Neural cell (in vitro differentiated cells): ENCODE measurements at regions not wholly inside any gene's neighbourhood (a gene's known extent, or its start where the extent isn't known, plus 50 kb on each side); places are given as distances from the start of the nearest gene placed in this dataset.

ENCODE experiments used
- H2AFZ ChIP-seq: fragments of 200-600, 300-800 bp; sonication (generic), shearing (Covaris generic); 2 replicates; pipeline ENCODE4 v1.6.0; 2014; ENCODE audit warnings: low read depth, mild to moderate bottlenecking, antibody characterized with exemption, low read length, moderate library complexity
- H3F3A ChIP-seq: fragments of 200-600 bp; shearing (Covaris generic); 2 replicates; pipeline ENCODE4 v1.6.1; 2016; ENCODE audit warnings: mild to moderate bottlenecking, moderate library complexity, mixed read lengths, antibody characterized with exemption, low read length; ENCODE audit not compliant: insufficient read depth, poor library complexity, severe bottlenecking
- H3K27ac ChIP-seq: fragments of 200-600, 300-800 bp; sonication (generic), shearing (Covaris generic); 2 replicates; pipeline ENCODE4 v1.5.1; 2014; ENCODE audit warnings: mild to moderate bottlenecking, low read length, moderate library complexity
- H3K27me3 ChIP-seq: fragments of 300-800, 200-600 bp; sonication (generic), shearing (Covaris generic); 2 replicates; pipeline ENCODE4 v1.6.0; 2014; ENCODE audit warnings: mild to moderate bottlenecking, low read depth, low read length, moderate library complexity; ENCODE audit not compliant: insufficient read depth
- H3K36me3 ChIP-seq: fragments of 300-800, 200-600 bp; sonication (generic), shearing (Covaris generic); 2 replicates; pipeline ENCODE4 v1.5.1; 2014; ENCODE audit warnings: mild to moderate bottlenecking, antibody characterized with exemption, low read length, moderate library complexity; ENCODE audit not compliant: insufficient read depth
- H3K4me2 ChIP-seq: fragments of 300-800, 200-600 bp; sonication (generic), shearing (Covaris generic); 2 replicates; pipeline ENCODE4 v1.6.0; 2014; ENCODE audit warnings: mild to moderate bottlenecking, low read length
- H3K4me3 ChIP-seq: fragments of 300-800, 200-600 bp; sonication (generic), shearing (Covaris generic); 2 replicates; pipeline ENCODE4 v1.5.1; 2014; ENCODE audit warnings: mild to moderate bottlenecking, low read length, moderate library complexity
- H3K79me2 ChIP-seq: fragments of 200-600 bp; shearing (Covaris generic); replicated peaks from 2 replicates; pipeline ENCODE4 v1.6.0; 2014; ENCODE audit warnings: mild to moderate bottlenecking, low read length, moderate library complexity; ENCODE audit not compliant: insufficient read depth
- H3K9ac ChIP-seq: fragments of 300-800, 200-600 bp; sonication (generic), shearing (Covaris generic); 2 replicates; pipeline ENCODE4 v1.6.1; 2016; ENCODE audit warnings: mild to moderate bottlenecking, low read length, mixed read lengths
- H3K9me2 ChIP-seq: fragments of 200-600 bp; shearing (Covaris generic); 2 replicates; pipeline ENCODE4 v1.6.1; 2016; ENCODE audit warnings: mild to moderate bottlenecking, low read length, mixed read lengths; ENCODE audit not compliant: insufficient read depth
- H3K9me3 ChIP-seq: fragments of 200-600, 300-800 bp; sonication (generic), shearing (Covaris generic); 2 replicates; pipeline ENCODE4 v1.6.1; 2016; ENCODE audit warnings: mild to moderate bottlenecking, mixed run types, low read length, moderate library complexity, mixed read lengths
- H4K20me1 ChIP-seq: fragments of 200-600 bp; shearing (Covaris generic); 2 replicates; pipeline ENCODE4 v1.6.1; 2016; ENCODE audit warnings: mild to moderate bottlenecking, mixed run types; ENCODE audit not compliant: insufficient read depth
- CTCF ChIP-seq: fragments of 450-650 bp; IDR thresholded peaks from 2 replicates; pipeline ENCODE4 v1.5.1; 2014; ENCODE audit warnings: antibody characterized with exemption, mild to moderate bottlenecking, moderate library complexity; ENCODE audit not compliant: poor library complexity, severe bottlenecking
- EP300 ChIP-seq: fragments of 450-650 bp; conservative IDR thresholded peaks from 2 replicates; pipeline ENCODE4 v1.6.1; 2014; ENCODE audit warnings: antibody characterized with exemption, mild to moderate bottlenecking, moderate library complexity; ENCODE audit not compliant: poor library complexity, severe bottlenecking
- EZH2 ChIP-seq: fragments of 200-600, 300-800 bp; shearing (Covaris generic), sonication (generic); IDR thresholded peaks from 2 replicates; pipeline ENCODE4 v1.6.1; 2014; ENCODE audit warnings: antibody characterized with exemption, low read length, borderline replicate concordance, mild to moderate bottlenecking; ENCODE audit not compliant: insufficient read depth, poor library complexity, severe bottlenecking
- MXI1 ChIP-seq: fragments of 450-650 bp; conservative IDR thresholded peaks from 2 replicates; pipeline ENCODE4 v1.6.1; 2014; ENCODE audit warnings: antibody characterized with exemption, mild to moderate bottlenecking; ENCODE audit not compliant: poor library complexity, severe bottlenecking
- POLR2AphosphoS5 ChIP-seq: IDR thresholded peaks from 2 replicates; pipeline ENCODE4 v1.6.1; 2012
- RAD21 ChIP-seq: fragments of 450-650 bp; conservative IDR thresholded peaks from 2 replicates; pipeline ENCODE4 v1.6.1; 2014; ENCODE audit warnings: antibody characterized with exemption, mild to moderate bottlenecking, moderate library complexity
- REST ChIP-seq: IDR thresholded peaks from 2 replicates; pipeline ENCODE4 v1.6.1; 2012; ENCODE audit warnings: borderline replicate concordance
- SMC3 ChIP-seq: fragments of 450-650 bp; conservative IDR thresholded peaks from 2 replicates; pipeline ENCODE4 v1.6.1; 2014; ENCODE audit warnings: antibody characterized with exemption, mild to moderate bottlenecking, moderate library complexity; ENCODE audit not compliant: poor library complexity
- TAF1 ChIP-seq: IDR thresholded peaks from 2 replicates; pipeline ENCODE4 v1.6.1; 2012; ENCODE audit warnings: low read depth

GRCh38 chr5:128631771-128632170 lies 93.7 kb upstream of the FBN2 start:
- Histone ChIP-seq H3K27me3 (no peaks in the 10 kb centered on the region), H3K27ac (no peak overlapping the region), H3K79me2 (no peaks in the 10 kb centered on the region), H3K9me3 (no peaks in the 10 kb centered on the region), H3F3A (no peaks in the 10 kb centered on the region), H3K4me3 (no peak overlapping the region), H3K9me2 (no peaks in the 10 kb centered on the region), H3K9ac (no peak overlapping the region), H3K36me3 (no peaks in the 10 kb centered on the region), H3K4me2 (no peak overlapping the region), H4K20me1 (no peaks in the 10 kb centered on the region), H2AFZ (no peak overlapping the region)
- no peak for TF ChIP-seq POLR2AphosphoS5
- no peak for TF ChIP-seq RAD21
- TF ChIP-seq CTCF, result no peak
- no peak for TF ChIP-seq SMC3
- no peak for TF ChIP-seq MXI1
- no peak for TF ChIP-seq TAF1
- no peak for TF ChIP-seq EP300
- TF ChIP-seq REST, result no peak
- no peak for TF ChIP-seq EZH2

- Histone ChIP-seq H4K20me1 (no peaks in the 10 kb centered on the region), H3K9ac (no peak overlapping the region), H3K27me3 (no peaks in the 10 kb centered on the region), H3K4me3 (no peak overlapping the region), H3K4me2 (no peak overlapping the region), H2AFZ (no peak overlapping the region), H3K9me3 (no peaks in the 10 kb centered on the region), H3K9me2 (no peaks in the 10 kb centered on the region), H3K27ac (no peak overlapping the region), H3K36me3 (no peaks in the 10 kb centered on the region), H3K79me2 (no peaks in the 10 kb centered on the region), H3F3A (no peaks in the 10 kb centered on the region)
- no peak for TF ChIP-seq RAD21
- no peak for TF ChIP-seq TAF1
Observed at GRCh38 chr5:128632264-128632663, 94.2 kb upstream of the FBN2 start.

- no peaks in the 10 kb centered on the region for H3K36me3 ChIP-seq
Observed at GRCh38 chr5:128633901-128634300, 95.9 kb upstream of the FBN2 start.

More at GRCh38 chr5:128633901-128634300, 95.9 kb upstream of the FBN2 start:
- Histone ChIP-seq H3K9me3 (no peaks in the 10 kb centered on the region), H3K4me2 (no peak overlapping the region), H3F3A (no peaks in the 10 kb centered on the region), H3K79me2 (no peaks in the 10 kb centered on the region), H2AFZ (no peak overlapping the region), H3K9ac (no peak overlapping the region), H3K27me3 (no peaks in the 10 kb centered on the region), H3K9me2 (no peaks in the 10 kb centered on the region), H4K20me1 (no peaks in the 10 kb centered on the region), H3K4me3 (no peak overlapping the region), H3K27ac (no peak overlapping the region)
- TF ChIP-seq REST (no peak), POLR2AphosphoS5 (no peak), TAF1 (no peak), EP300 (no peak)
